ENCODE measurements at regions not wholly inside any gene's neighbourhood (a gene's known extent, or its start where the extent isn't known, plus 50 kb on each side); places are given as distances from the start of the nearest gene placed in this dataset.

DNA sequence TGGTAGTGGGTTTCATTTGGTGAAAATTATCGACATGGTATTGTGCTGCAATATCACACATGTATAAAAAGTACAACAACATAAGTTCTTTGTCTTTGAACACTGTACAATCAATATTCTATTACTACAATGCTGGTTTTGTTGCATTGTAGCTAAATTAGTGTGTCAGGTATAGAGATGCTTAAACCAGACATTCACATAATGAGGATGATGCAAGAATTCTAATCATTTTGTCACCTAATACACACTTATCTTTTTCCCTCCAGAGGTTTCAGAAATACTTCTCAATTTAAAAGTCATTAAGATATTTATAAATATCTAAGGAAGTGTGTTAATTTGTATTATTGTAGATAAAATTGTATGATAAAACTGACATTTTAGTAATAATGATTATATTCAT is 174.8 kb upstream of the MAN1A1 start (continued):
- TF ChIP-seq JUN (CRISPR knock-in tag; IDR thresholded peaks at IDR 0.05) = no peak
- TF ChIP-seq, protein P1, sequence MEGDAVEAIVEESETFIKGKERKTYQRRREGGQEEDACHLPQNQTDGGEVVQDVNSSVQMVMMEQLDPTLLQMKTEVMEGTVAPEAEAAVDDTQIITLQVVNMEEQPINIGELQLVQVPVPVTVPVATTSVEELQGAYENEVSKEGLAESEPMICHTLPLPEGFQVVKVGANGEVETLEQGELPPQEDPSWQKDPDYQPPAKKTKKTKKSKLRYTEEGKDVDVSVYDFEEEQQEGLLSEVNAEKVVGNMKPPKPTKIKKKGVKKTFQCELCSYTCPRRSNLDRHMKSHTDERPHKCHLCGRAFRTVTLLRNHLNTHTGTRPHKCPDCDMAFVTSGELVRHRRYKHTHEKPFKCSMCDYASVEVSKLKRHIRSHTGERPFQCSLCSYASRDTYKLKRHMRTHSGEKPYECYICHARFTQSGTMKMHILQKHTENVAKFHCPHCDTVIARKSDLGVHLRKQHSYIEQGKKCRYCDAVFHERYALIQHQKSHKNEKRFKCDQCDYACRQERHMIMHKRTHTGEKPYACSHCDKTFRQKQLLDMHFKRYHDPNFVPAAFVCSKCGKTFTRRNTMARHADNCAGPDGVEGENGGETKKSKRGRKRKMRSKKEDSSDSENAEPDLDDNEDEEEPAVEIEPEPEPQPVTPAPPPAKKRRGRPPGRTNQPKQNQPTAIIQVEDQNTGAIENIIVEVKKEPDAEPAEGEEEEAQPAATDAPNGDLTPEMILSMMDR (IDR thresholded peaks at IDR 0.05) = no peak
- no peak for TF ChIP-seq RELA (CRISPR knock-in tag; IDR thresholded peaks at IDR 0.05; ENCODE audit: borderline replicate concordance)
- no peak for TF ChIP-seq RORB (CRISPR knock-in tag; IDR thresholded peaks at IDR 0.05)

DNA sequence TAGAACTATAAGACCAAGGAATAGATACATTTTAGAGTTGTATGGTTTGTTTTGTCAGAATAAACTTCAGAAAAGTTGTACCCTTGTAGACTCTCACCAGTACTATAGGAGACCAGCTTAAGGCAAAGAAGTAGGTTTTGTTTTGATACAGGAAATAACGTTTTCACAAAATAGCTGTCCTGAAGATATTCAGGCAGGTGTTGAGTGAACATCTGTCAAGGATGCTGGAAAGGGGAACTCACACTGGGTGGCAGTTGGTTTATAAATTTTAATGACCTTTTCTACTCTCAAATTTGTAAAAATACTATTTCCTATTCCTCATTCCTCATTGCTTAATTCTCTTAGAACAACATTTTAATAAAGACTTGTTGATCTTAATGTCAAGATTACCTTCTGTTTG is 174.0 kb upstream of the MAN1A1 start:
- H3K27me3 Mint-ChIP-seq (ENCODE audit: low read depth) = no peaks in the 10 kb centered on the region
- H3K9me3 Mint-ChIP-seq = no peaks in the 10 kb centered on the region
- no peak for ATAC-seq
- TF ChIP-seq GRHL2 (CRISPR knock-in tag; IDR thresholded peaks at IDR 0.05; ENCODE audit: insufficient replicate concordance, severe bottlenecking) (no peak), ZNF219 (CRISPR knock-in tag; IDR thresholded peaks at IDR 0.05; ENCODE audit: borderline replicate concordance) (no peak), RORB (CRISPR knock-in tag; IDR thresholded peaks at IDR 0.05) (no peak), MYBL2 (CRISPR knock-in tag; IDR thresholded peaks at IDR 0.05) (no peak)
- TF ChIP-seq, protein P2, sequence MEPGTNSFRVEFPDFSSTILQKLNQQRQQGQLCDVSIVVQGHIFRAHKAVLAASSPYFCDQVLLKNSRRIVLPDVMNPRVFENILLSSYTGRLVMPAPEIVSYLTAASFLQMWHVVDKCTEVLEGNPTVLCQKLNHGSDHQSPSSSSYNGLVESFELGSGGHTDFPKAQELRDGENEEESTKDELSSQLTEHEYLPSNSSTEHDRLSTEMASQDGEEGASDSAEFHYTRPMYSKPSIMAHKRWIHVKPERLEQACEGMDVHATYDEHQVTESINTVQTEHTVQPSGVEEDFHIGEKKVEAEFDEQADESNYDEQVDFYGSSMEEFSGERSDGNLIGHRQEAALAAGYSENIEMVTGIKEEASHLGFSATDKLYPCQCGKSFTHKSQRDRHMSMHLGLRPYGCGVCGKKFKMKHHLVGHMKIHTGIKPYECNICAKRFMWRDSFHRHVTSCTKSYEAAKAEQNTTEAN (CRISPR knock-in tag; IDR thresholded peaks at IDR 0.05) = no peak
- TF ChIP-seq, protein P3, sequence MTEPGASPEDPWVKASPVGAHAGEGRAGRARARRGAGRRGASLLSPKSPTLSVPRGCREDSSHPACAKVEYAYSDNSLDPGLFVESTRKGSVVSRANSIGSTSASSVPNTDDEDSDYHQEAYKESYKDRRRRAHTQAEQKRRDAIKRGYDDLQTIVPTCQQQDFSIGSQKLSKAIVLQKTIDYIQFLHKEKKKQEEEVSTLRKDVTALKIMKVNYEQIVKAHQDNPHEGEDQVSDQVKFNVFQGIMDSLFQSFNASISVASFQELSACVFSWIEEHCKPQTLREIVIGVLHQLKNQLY (CRISPR knock-in tag; IDR thresholded peaks at IDR 0.05) = no peak
- no peaks in the 10 kb centered on the region for H3K36me3 Mint-ChIP-seq
- CTCF ChIA-PET = no interaction called here
- POLR2A ChIA-PET = no interaction called here
- H3K4me1 Mint-ChIP-seq = peaks cover 23% of the 10 kb centered on the region
- H3K27ac Mint-ChIP-seq = no peak overlapping the region
- H3K4me3 Mint-ChIP-seq = no peak overlapping the region
- DNase-seq (ENCODE audit: low spot score) = no peak

DNA sequence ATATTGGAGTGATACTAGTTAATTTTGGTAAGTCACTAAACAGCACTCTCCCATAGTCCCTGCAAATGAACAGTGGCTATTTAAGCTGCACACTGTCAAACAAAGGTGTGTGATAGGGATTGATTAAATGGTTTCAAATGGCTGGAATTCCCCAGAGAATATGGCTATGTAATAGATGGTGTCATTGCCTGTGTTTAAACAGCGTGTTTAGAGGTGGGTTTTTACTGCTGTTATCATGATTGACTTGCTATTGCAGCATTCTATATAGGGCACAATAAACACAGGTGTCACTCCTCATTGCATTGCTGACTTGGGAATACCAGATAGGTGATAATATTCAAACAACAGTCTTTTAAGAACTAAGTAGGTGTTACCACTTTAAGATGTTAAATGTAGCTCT is 171.7 kb upstream of the MAN1A1 start:
- no peak overlapping the region for H3K4me3 Mint-ChIP-seq
- ChIA-PET CTCF (no interaction called here), POLR2A (no interaction called here)
- H3K9me3 Mint-ChIP-seq = no peaks in the 10 kb centered on the region
- H3K27me3 Mint-ChIP-seq (ENCODE audit: low read depth) = no peaks in the 10 kb centered on the region
- ATAC-seq = no peak
- no peak overlapping the region for H3K27ac Mint-ChIP-seq
- no peaks in the 10 kb centered on the region for H3K36me3 Mint-ChIP-seq
- no peaks in the 10 kb centered on the region for H3K4me1 Mint-ChIP-seq
- DNase-seq (ENCODE audit: low spot score) = no peak
- TF ChIP-seq, protein P4, sequence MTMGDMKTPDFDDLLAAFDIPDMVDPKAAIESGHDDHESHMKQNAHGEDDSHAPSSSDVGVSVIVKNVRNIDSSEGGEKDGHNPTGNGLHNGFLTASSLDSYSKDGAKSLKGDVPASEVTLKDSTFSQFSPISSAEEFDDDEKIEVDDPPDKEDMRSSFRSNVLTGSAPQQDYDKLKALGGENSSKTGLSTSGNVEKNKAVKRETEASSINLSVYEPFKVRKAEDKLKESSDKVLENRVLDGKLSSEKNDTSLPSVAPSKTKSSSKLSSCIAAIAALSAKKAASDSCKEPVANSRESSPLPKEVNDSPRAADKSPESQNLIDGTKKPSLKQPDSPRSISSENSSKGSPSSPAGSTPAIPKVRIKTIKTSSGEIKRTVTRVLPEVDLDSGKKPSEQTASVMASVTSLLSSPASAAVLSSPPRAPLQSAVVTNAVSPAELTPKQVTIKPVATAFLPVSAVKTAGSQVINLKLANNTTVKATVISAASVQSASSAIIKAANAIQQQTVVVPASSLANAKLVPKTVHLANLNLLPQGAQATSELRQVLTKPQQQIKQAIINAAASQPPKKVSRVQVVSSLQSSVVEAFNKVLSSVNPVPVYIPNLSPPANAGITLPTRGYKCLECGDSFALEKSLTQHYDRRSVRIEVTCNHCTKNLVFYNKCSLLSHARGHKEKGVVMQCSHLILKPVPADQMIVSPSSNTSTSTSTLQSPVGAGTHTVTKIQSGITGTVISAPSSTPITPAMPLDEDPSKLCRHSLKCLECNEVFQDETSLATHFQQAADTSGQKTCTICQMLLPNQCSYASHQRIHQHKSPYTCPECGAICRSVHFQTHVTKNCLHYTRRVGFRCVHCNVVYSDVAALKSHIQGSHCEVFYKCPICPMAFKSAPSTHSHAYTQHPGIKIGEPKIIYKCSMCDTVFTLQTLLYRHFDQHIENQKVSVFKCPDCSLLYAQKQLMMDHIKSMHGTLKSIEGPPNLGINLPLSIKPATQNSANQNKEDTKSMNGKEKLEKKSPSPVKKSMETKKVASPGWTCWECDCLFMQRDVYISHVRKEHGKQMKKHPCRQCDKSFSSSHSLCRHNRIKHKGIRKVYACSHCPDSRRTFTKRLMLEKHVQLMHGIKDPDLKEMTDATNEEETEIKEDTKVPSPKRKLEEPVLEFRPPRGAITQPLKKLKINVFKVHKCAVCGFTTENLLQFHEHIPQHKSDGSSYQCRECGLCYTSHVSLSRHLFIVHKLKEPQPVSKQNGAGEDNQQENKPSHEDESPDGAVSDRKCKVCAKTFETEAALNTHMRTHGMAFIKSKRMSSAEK (CRISPR knock-in tag; IDR thresholded peaks at IDR 0.05; ENCODE audit: borderline replicate concordance) = no peak
- no peak for TF ChIP-seq RELA (CRISPR knock-in tag; IDR thresholded peaks at IDR 0.05; ENCODE audit: borderline replicate concordance)
- no peak for TF ChIP-seq GABPB1 (CRISPR knock-in tag; IDR thresholded peaks at IDR 0.05)
- TF ChIP-seq, protein P5, sequence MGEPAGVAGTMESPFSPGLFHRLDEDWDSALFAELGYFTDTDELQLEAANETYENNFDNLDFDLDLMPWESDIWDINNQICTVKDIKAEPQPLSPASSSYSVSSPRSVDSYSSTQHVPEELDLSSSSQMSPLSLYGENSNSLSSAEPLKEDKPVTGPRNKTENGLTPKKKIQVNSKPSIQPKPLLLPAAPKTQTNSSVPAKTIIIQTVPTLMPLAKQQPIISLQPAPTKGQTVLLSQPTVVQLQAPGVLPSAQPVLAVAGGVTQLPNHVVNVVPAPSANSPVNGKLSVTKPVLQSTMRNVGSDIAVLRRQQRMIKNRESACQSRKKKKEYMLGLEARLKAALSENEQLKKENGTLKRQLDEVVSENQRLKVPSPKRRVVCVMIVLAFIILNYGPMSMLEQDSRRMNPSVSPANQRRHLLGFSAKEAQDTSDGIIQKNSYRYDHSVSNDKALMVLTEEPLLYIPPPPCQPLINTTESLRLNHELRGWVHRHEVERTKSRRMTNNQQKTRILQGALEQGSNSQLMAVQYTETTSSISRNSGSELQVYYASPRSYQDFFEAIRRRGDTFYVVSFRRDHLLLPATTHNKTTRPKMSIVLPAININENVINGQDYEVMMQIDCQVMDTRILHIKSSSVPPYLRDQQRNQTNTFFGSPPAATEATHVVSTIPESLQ (CRISPR knock-in tag; IDR thresholded peaks at IDR 0.05) = no peak
- TF ChIP-seq ZNF138 (CRISPR knock-in tag; conservative IDR thresholded peaks at IDR 0.05) = no peak
- TF ChIP-seq JAZF1 (CRISPR knock-in tag; IDR thresholded peaks at IDR 0.05) = no peak
- TF ChIP-seq, protein P6, sequence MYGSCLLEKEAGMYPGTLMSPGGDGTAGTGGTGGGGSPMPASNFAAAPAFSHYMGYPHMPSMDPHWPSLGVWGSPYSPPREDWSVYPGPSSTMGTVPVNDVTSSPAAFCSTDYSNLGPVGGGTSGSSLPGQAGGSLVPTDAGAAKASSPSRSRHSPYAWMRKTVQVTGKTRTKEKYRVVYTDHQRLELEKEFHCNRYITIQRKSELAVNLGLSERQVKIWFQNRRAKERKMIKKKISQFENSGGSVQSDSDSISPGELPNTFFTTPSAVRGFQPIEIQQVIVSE (CRISPR knock-in tag; IDR thresholded peaks at IDR 0.05; ENCODE audit: borderline replicate concordance) = no peak
- TF ChIP-seq GTF2I (CRISPR knock-in tag; conservative IDR thresholded peaks at IDR 0.05) = no peak
- no peak for TF ChIP-seq EMX1 (CRISPR knock-in tag; IDR thresholded peaks at IDR 0.05)
- TF ChIP-seq, protein P7, sequence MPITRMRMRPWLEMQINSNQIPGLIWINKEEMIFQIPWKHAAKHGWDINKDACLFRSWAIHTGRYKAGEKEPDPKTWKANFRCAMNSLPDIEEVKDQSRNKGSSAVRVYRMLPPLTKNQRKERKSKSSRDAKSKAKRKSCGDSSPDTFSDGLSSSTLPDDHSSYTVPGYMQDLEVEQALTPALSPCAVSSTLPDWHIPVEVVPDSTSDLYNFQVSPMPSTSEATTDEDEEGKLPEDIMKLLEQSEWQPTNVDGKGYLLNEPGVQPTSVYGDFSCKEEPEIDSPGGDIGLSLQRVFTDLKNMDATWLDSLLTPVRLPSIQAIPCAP (CRISPR knock-in tag; IDR thresholded peaks at IDR 0.05) = no peak
- no peak for TF ChIP-seq ATF1 (CRISPR knock-in tag; IDR thresholded peaks at IDR 0.05)
- TF ChIP-seq CREM (CRISPR knock-in tag; IDR thresholded peaks at IDR 0.05) = no peak
- TF ChIP-seq ZNF416 (CRISPR knock-in tag; IDR thresholded peaks at IDR 0.05) = no peak
- TF ChIP-seq, protein P2 (CRISPR knock-in tag; IDR thresholded peaks at IDR 0.05) = no peak
- TF ChIP-seq ELF4 (CRISPR knock-in tag; IDR thresholded peaks at IDR 0.05; ENCODE audit: low read depth) = no peak
